Neural cell (in vitro differentiated cells): ENCODE measurements at regions not wholly inside any gene's neighbourhood (a gene's known extent, or its start where the extent isn't known, plus 50 kb on each side); places are given as distances from the start of the nearest gene placed in this dataset.

ENCODE experiments used
- CTCF ChIP-seq: fragments of 450-650 bp; IDR thresholded peaks from 2 replicates; pipeline ENCODE4 v1.5.1; 2014; ENCODE audit warnings: antibody characterized with exemption, mild to moderate bottlenecking, moderate library complexity; ENCODE audit not compliant: poor library complexity, severe bottlenecking
- EP300 ChIP-seq: fragments of 450-650 bp; conservative IDR thresholded peaks from 2 replicates; pipeline ENCODE4 v1.6.1; 2014; ENCODE audit warnings: antibody characterized with exemption, mild to moderate bottlenecking, moderate library complexity; ENCODE audit not compliant: poor library complexity, severe bottlenecking
- EZH2 ChIP-seq: fragments of 200-600, 300-800 bp; shearing (Covaris generic), sonication (generic); IDR thresholded peaks from 2 replicates; pipeline ENCODE4 v1.6.1; 2014; ENCODE audit warnings: antibody characterized with exemption, low read length, borderline replicate concordance, mild to moderate bottlenecking; ENCODE audit not compliant: insufficient read depth, poor library complexity, severe bottlenecking
- MXI1 ChIP-seq: fragments of 450-650 bp; conservative IDR thresholded peaks from 2 replicates; pipeline ENCODE4 v1.6.1; 2014; ENCODE audit warnings: antibody characterized with exemption, mild to moderate bottlenecking; ENCODE audit not compliant: poor library complexity, severe bottlenecking
- POLR2AphosphoS5 ChIP-seq: IDR thresholded peaks from 2 replicates; pipeline ENCODE4 v1.6.1; 2012
- REST ChIP-seq: IDR thresholded peaks from 2 replicates; pipeline ENCODE4 v1.6.1; 2012; ENCODE audit warnings: borderline replicate concordance
- SMC3 ChIP-seq: fragments of 450-650 bp; conservative IDR thresholded peaks from 2 replicates; pipeline ENCODE4 v1.6.1; 2014; ENCODE audit warnings: antibody characterized with exemption, mild to moderate bottlenecking, moderate library complexity; ENCODE audit not compliant: poor library complexity
- TAF1 ChIP-seq: IDR thresholded peaks from 2 replicates; pipeline ENCODE4 v1.6.1; 2012; ENCODE audit warnings: low read depth

- no peak for TF ChIP-seq EP300
- TF ChIP-seq CTCF = no peak
- no peak for TF ChIP-seq EZH2
- no peak for TF ChIP-seq REST
- no peak for TF ChIP-seq MXI1
- no peak for TF ChIP-seq SMC3
- TF ChIP-seq POLR2AphosphoS5 = no peak
- no peak for TF ChIP-seq TAF1
Measured at GRCh38 chr3:150038830-150039229, 68.1 kb upstream of the PFN2 start.
